GM12892 (cell line): ENCODE measurements at regions not wholly inside any gene's neighbourhood (a gene's known extent, or its start where the extent isn't known, plus 50 kb on each side); places are given as distances from the start of the nearest gene placed in this dataset.

ENCODE experiments used
- POLR2A ChIP-seq: IDR thresholded peaks from 2 replicates; pipeline ENCODE4 v1.6.1; 2011; ENCODE audit warnings: low read depth, low read length, control low read depth
- POLR2AphosphoS5 ChIP-seq: IDR thresholded peaks from 2 replicates; pipeline ENCODE4 v1.6.1; 2011; ENCODE audit warnings: low read depth, low read length, control low read depth
- TAF1 ChIP-seq: IDR thresholded peaks from 2 replicates; pipeline ENCODE4 v1.6.1; 2011; ENCODE audit warnings: low read depth, mild to moderate bottlenecking, control low read depth, low read length, borderline replicate concordance

DNA sequence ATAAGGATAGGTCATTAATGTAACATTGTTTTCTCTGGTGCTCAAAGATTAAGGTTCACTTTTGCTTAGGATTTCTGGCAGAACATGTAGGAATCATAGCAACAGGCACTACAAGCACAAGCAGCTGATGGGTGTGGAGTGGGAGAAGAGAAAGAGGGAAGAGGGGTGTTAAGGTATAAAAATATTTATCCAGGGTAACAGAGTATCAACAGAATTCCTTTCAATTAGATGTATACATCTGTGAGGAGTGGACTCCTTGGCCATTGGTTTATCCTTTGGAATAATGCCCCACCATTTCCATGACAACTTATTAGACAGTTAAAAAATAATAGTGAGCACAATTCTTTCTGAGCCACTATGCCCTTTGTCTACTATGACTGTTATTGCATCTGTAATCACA lies 388.3 kb upstream of the DDHD1 start:
- TF ChIP-seq POLR2AphosphoS5 (no peak), TAF1 (no peak), POLR2A (no peak)
